Smooth muscle cell (in vitro differentiated cells): ENCODE measurements at regions not wholly inside any gene's neighbourhood (a gene's known extent, or its start where the extent isn't known, plus 50 kb on each side); places are given as distances from the start of the nearest gene placed in this dataset.

Source experiments
- DNase-seq: peaks from one replicate; lab custom pipeline; 2025; ENCODE audit not compliant: unreplicated experiment; lab: John Stamatoyannopoulos, UW
- H2AFZ ChIP-seq: fragments of 200-600 bp; sonication (generic); 2 replicates; pipeline ENCODE4 v1.6.0; 2016; ENCODE audit warnings: antibody characterized with exemption, low read depth, mild to moderate bottlenecking
- H3F3A ChIP-seq: fragments of 200-600 bp; sonication (generic); 2 replicates; pipeline ENCODE4 v1.6.0; 2017; ENCODE audit warnings: antibody characterized with exemption, low read depth
- H3K27ac ChIP-seq: fragments of 200-600 bp; sonication (generic); 2 replicates; pipeline ENCODE4 v1.5.1; 2016; ENCODE audit warnings: low read depth, mild to moderate bottlenecking
- H3K27me3 ChIP-seq: fragments of 200-600 bp; sonication (generic); 2 replicates; pipeline ENCODE4 v1.6.1; 2016; ENCODE audit warnings: low read depth, mild to moderate bottlenecking
- H3K36me3 ChIP-seq: fragments of 200-600 bp; sonication (generic); 2 replicates; pipeline ENCODE4 v1.5.1; 2016; ENCODE audit warnings: low read depth
- H3K4me1 ChIP-seq: fragments of 200-600 bp; sonication (generic); 2 replicates; pipeline ENCODE4 v1.5.1; 2016; ENCODE audit warnings: low read depth
- H3K4me2 ChIP-seq: fragments of 200-600 bp; sonication (generic); 2 replicates; pipeline ENCODE4 v1.6.0; 2016; ENCODE audit warnings: mild to moderate bottlenecking
- H3K4me3 ChIP-seq: fragments of 200-600 bp; sonication (generic); 2 replicates; pipeline ENCODE4 v1.5.1; 2016; ENCODE audit warnings: mild to moderate bottlenecking
- H3K79me2 ChIP-seq: fragments of 200-600 bp; sonication (generic); 2 replicates; pipeline ENCODE4 v1.6.0; 2016; ENCODE audit warnings: low read depth, mild to moderate bottlenecking
- H3K9ac ChIP-seq: fragments of 200-600 bp; sonication (generic); 2 replicates; pipeline ENCODE4 v1.6.0; 2016; ENCODE audit warnings: low read depth
- H3K9me3 ChIP-seq: fragments of 200-600 bp; sonication (generic); replicated peaks from 2 replicates; pipeline ENCODE4 v1.5.1; 2016; ENCODE audit warnings: low read depth
- H4K20me1 ChIP-seq: fragments of 200-600 bp; sonication (generic); 2 replicates; pipeline ENCODE4 v1.6.0; 2016; ENCODE audit warnings: low read depth
- CTCF ChIP-seq: fragments of 200-600 bp; sonication (generic); IDR thresholded peaks from 2 replicates; pipeline ENCODE4 v1.5.1; 2017; ENCODE audit warnings: borderline replicate concordance, mild to moderate bottlenecking, antibody characterized with exemption; ENCODE audit not compliant: insufficient read depth, poor library complexity, severe bottlenecking
- WGBS: methylation state at CpG from one replicate; pipeline ENCODE4 v1.1.7; 2016; ENCODE audit warnings: low lambda C conversion rate; 5-methylcytosine and 5-hydroxymethylcytosine counted together

GRCh38 chr11:70019576-70020011 is 58.5 kb upstream of the ANO1 start:
- peak overlapping the region; percentile 50 for H2AFZ ChIP-seq
- WGBS, result 47% methylated on average over 8 of the region's 8 CpGs
- H3K27ac ChIP-seq, result peak overlapping the region; percentile 99
- no peaks in the 10 kb centered on the region for H3K9me3 ChIP-seq
- H3K9ac ChIP-seq, result peak overlapping the region; percentile 91
- H4K20me1 ChIP-seq, result no peaks in the 10 kb centered on the region
- H3K36me3 ChIP-seq, result no peaks in the 10 kb centered on the region
- H3K4me1 ChIP-seq, result peaks cover 5% of the 10 kb centered on the region
- H3K4me3 ChIP-seq, result no peak overlapping the region
- TF ChIP-seq CTCF, result no peak
- H3F3A ChIP-seq, result no peaks in the 10 kb centered on the region
- no peaks in the 10 kb centered on the region for H3K79me2 ChIP-seq
- H3K4me2 ChIP-seq, result peak overlapping the region; percentile 61
- DNase-seq, result no peak
- H3K27me3 ChIP-seq, result no peaks in the 10 kb centered on the region

- no peaks in the 10 kb centered on the region for H3K27me3 ChIP-seq
- peak overlapping the region; percentile 91 for H3K9ac ChIP-seq
- H4K20me1 ChIP-seq, result no peaks in the 10 kb centered on the region
- peak overlapping the region; percentile 99 for H3K27ac ChIP-seq
- WGBS, result 73% methylated on average over 24 of the region's 24 CpGs
- no peaks in the 10 kb centered on the region for H3K36me3 ChIP-seq
- DNase-seq, result no peak
- no peaks in the 10 kb centered on the region for H3K9me3 ChIP-seq
- H3K79me2 ChIP-seq, result no peaks in the 10 kb centered on the region
- no peak overlapping the region for H2AFZ ChIP-seq
- no peak for TF ChIP-seq CTCF
- H3F3A ChIP-seq, result no peaks in the 10 kb centered on the region
- H3K4me2 ChIP-seq, result peak overlapping the region; percentile 61
- H3K4me3 ChIP-seq, result no peak overlapping the region
- H3K4me1 ChIP-seq, result peaks cover 5% of the 10 kb centered on the region
Observed at GRCh38 chr11:70020336-70021214, 57.5 kb upstream of the ANO1 start.

- Histone ChIP-seq H3K79me2 (no peaks in the 10 kb centered on the region), H3K4me2 (no peak overlapping the region), H3K4me3 (no peak overlapping the region), H3K4me1 (peaks cover 5% of the 10 kb centered on the region), H3K9me3 (no peaks in the 10 kb centered on the region), H3F3A (no peaks in the 10 kb centered on the region), H3K9ac (no peak overlapping the region), H3K27ac (peak overlapping the region; percentile 99), H2AFZ (no peak overlapping the region), H3K36me3 (no peaks in the 10 kb centered on the region), H4K20me1 (no peaks in the 10 kb centered on the region), H3K27me3 (no peaks in the 10 kb centered on the region)
- WGBS, result 84% methylated on average over 10 of the region's 10 CpGs
- no peak for TF ChIP-seq CTCF
- DNase-seq, result no peak
Observed at GRCh38 chr11:70021586-70021985, 56.5 kb upstream of the ANO1 start.
